ENCODE measurements at regions not wholly inside any gene's neighbourhood (a gene's known extent, or its start where the extent isn't known, plus 50 kb on each side); places are given as distances from the start of the nearest gene placed in this dataset.

GRCh38 chr12:116458492-116458891 is 100.7 kb upstream of the MAP1LC3B2 start:
- no TSS peak for BruUV-seq (replicated peaks)
- TF ChIP-seq MAX (IDR thresholded peaks at IDR 0.05; ENCODE audit: insufficient read depth, insufficient read length) (no peak), CTCF (IDR thresholded peaks at IDR 0.05; ENCODE audit: extremely low read depth in 1 of 2, insufficient read depth in 1 of 2, low read depth in 1 of 2, low read length in 2 of 2) (no peak), POLR2AphosphoS5 (IDR thresholded peaks at IDR 0.05; ENCODE audit: insufficient read depth, low read depth, low read length) (no peak), EZH2 (IDR thresholded peaks at IDR 0.05; ENCODE audit: borderline replicate concordance, low read depth, low read length, severe bottlenecking) (no peak), FOS (IDR thresholded peaks at IDR 0.05; ENCODE audit: borderline replicate concordance, insufficient read depth, low read length) (no peak), GATA2 (IDR thresholded peaks at IDR 0.05; ENCODE audit: insufficient read depth, insufficient read length, low read depth, low read length) (no peak), POLR2A (IDR thresholded peaks at IDR 0.05; ENCODE audit: low read depth, low read length) (no peak), JUN (IDR thresholded peaks at IDR 0.05; ENCODE audit: borderline replicate concordance, insufficient read depth, insufficient read length, low read depth) (no peak), MYC (IDR thresholded peaks at IDR 0.05; ENCODE audit: low read depth, low read length) (no peak)
- ChIA-PET CTCF (no interaction called here), POLR2A (no interaction called here)
- Histone ChIP-seq H3K4me2 (ENCODE audit: insufficient read depth, low read length) (no peak overlapping the region), H3K36me3 (ENCODE audit: control insufficient read depth in 2 of 2, extremely low read depth in 1 of 2, insufficient read depth in 2 of 2, low read length in 2 of 2) (no peaks in the 10 kb centered on the region), H3K9me3 (replicated peaks; ENCODE audit: control insufficient read depth, insufficient read depth, low read length) (no peaks in the 10 kb centered on the region), H3K27me3 (ENCODE audit: control insufficient read depth in 2 of 2, insufficient read depth in 2 of 2, low read length in 2 of 2) (peaks cover 0 to 2% of the 10 kb centered on the region in 2 experiments), H3K4me3 (replicated peaks in 1 of 3; ENCODE audit: insufficient read depth in 1 of 3, low read depth in 1 of 3, low read length in 3 of 3) (no peak overlapping the region), H3K9ac (replicated peaks; ENCODE audit: extremely low read depth, insufficient read depth, low read length) (no peak overlapping the region), H4K20me1 (replicated peaks; ENCODE audit: control insufficient read depth, extremely low read depth, insufficient read depth, low read length) (no peaks in the 10 kb centered on the region), H2AFZ (ENCODE audit: low read depth, low read length) (no peak overlapping the region), H3K27ac (ENCODE audit: insufficient read depth, low read depth, low read length) (no peak overlapping the region), H3K9me1 (replicated peaks; ENCODE audit: control insufficient read depth, extremely low read depth, insufficient read depth, low read length) (no peaks in the 10 kb centered on the region), H3K4me1 (ENCODE audit: control insufficient read depth, extremely low read depth, insufficient read depth, low read length) (peaks cover 17% of the 10 kb centered on the region), H3K79me2 (ENCODE audit: control insufficient read depth, insufficient read depth, low read length) (no peaks in the 10 kb centered on the region)
- no peak for FAIRE-seq
- dilution Hi-C loops (cut with MboI; ENCODE audit: extremely low pct_ligation_motif_present, low sequenced_read_pairs) (no loop called here), intact Hi-C loops (cut with micrococcal nuclease) (loop anchor here (5.0 kb wide), 1 partner anchor 461 kb away; no protein-coding TSS in a partner anchor)
- DNase-seq (ENCODE audit: low read depth, low spot score) = no peak
